SK-N-SH (cell line): ENCODE measurements at regions not wholly inside any gene's neighbourhood (a gene's known extent, or its start where the extent isn't known, plus 50 kb on each side); places are given as distances from the start of the nearest gene placed in this dataset.

Experiments used
- CTCF ChIA-PET: fragments of 300-600, 350-600 bp; formaldehyde crosslinking; extraction: SDS; loops from one replicate; lab custom pipeline; 2021; lab: Yijun Ruan, JAX
- POLR2A ChIA-PET: fragments of 350-600 bp; sonication (Branson Sonifier 250); formaldehyde crosslinking; extraction: SDS; loops from one replicate; lab custom pipeline; 2020; ENCODE audit warnings: antibody characterized with exemption, inconsistent platforms; lab: Yijun Ruan, JAX
- DNase-seq: peaks from one replicate; pipeline ENCODE4 v3.0.0; 2012
- H2AFZ ChIP-seq: fragments of 200-600 bp; sonication (generic); 2 replicates; pipeline ENCODE4 v1.8.1; 2016; ENCODE audit warnings: antibody characterized with exemption, mild to moderate bottlenecking, low read depth
- H3F3A ChIP-seq: fragments of 200-600 bp; sonication (generic); replicated peaks from 2 replicates; pipeline ENCODE3; 2016; ENCODE audit warnings: antibody characterized with exemption, mild to moderate bottlenecking; ENCODE audit not compliant: insufficient read depth
- H3K27ac ChIP-seq, 2 experiments: fragments of 200-500 bp in 1 of 2; fragments of 200-600 bp in 1 of 2; sonication (Bioruptor generic) in 1 of 2; sonication (generic), shearing (Covaris generic) in 1 of 2; 2 replicates each; pipeline versions ENCODE4 v1.5.1 to v1.6.1; 2014 to 2016; ENCODE audit warnings: low read depth in 2 of 2, inconsistent platforms in 1 of 2, low read length in 1 of 2, mild to moderate bottlenecking in 1 of 2, mixed read lengths in 1 of 2
- H3K27me3 ChIP-seq: fragments of 200-600 bp; sonication (generic), shearing (Covaris generic); 2 replicates; pipeline ENCODE4 v1.6.1; 2016; ENCODE audit warnings: mixed run types; ENCODE audit not compliant: insufficient read depth
- H3K36me3 ChIP-seq, 2 experiments: fragments of 200-500 bp in 1 of 2; fragments of 200-600 bp in 1 of 2; sonication (Bioruptor generic) in 1 of 2; sonication (generic) in 1 of 2; replicated peaks in 1 of 2; 2 replicates each; pipeline versions ENCODE3 to v1.5.1; 2014 to 2016; ENCODE audit warnings: low read length in 1 of 2, mild to moderate bottlenecking in 1 of 2; ENCODE audit not compliant: insufficient read depth in 2 of 2, control insufficient read depth in 1 of 2
- H3K4me1 ChIP-seq, 2 experiments: fragments of 200-500 bp in 1 of 2; fragments of 200-600 bp in 1 of 2; sonication (Bioruptor generic) in 1 of 2; sonication (generic), shearing (Covaris generic) in 1 of 2; 2 replicates each; pipeline versions ENCODE4 v1.5.1 to v1.6.1; 2014 to 2016; ENCODE audit warnings: low read depth in 1 of 2, low read length in 1 of 2, mixed run types in 1 of 2; ENCODE audit not compliant: insufficient read depth in 2 of 2, control insufficient read depth in 1 of 2
- H3K4me2 ChIP-seq: fragments of 200-600 bp; sonication (generic), shearing (Covaris generic); 2 replicates; pipeline ENCODE4 v1.6.1; 2017; ENCODE audit warnings: mixed run types
- H3K4me3 ChIP-seq, 2 experiments: fragments of 200-500 bp in 1 of 2; fragments of 200-600 bp in 1 of 2; sonication (Bioruptor generic) in 1 of 2; sonication (generic), shearing (Covaris generic) in 1 of 2; 2 replicates each; pipeline versions ENCODE4 v1.5.1 to v1.8.1; 2014 to 2016; ENCODE audit warnings: low read depth in 2 of 2, inconsistent platforms in 1 of 2, low read length in 1 of 2, mild to moderate bottlenecking in 1 of 2, mixed read lengths in 1 of 2, moderate library complexity in 1 of 2
- H3K79me2 ChIP-seq: fragments of 200-600 bp; sonication (generic); 2 replicates; pipeline ENCODE4 v1.8.1; 2017; ENCODE audit warnings: mild to moderate bottlenecking; ENCODE audit not compliant: insufficient read depth
- H3K9ac ChIP-seq: fragments of 200-600 bp; sonication (generic); 2 replicates; pipeline ENCODE4 v1.6.1; 2017; ENCODE audit warnings: mixed run types
- H3K9me2 ChIP-seq: fragments of 200-600 bp; sonication (generic); 2 replicates; pipeline ENCODE4 v1.6.1; 2017; ENCODE audit warnings: mixed run types
- H3K9me3 ChIP-seq: fragments of 200-600 bp; sonication (generic); 2 replicates; pipeline ENCODE4 v1.6.1; 2017; ENCODE audit warnings: mixed run types, mild to moderate bottlenecking, moderate library complexity
- H4K20me1 ChIP-seq: fragments of 200-600 bp; sonication (generic); 2 replicates; pipeline ENCODE4 v1.6.1; 2017; ENCODE audit warnings: mild to moderate bottlenecking, mixed run types; ENCODE audit not compliant: insufficient read depth
- CHD2 ChIP-seq: fragments of 150-350 bp; IDR thresholded peaks from 2 replicates; pipeline ENCODE4 v1.6.1; 2018; ENCODE audit warnings: low read length; ENCODE audit not compliant: partially characterized antibody
- FOXJ3 ChIP-seq: sonication (generic); formaldehyde crosslinking; IDR thresholded peaks from 2 replicates; pipeline ENCODE4 v1.5.1; 2020; ENCODE audit warnings: mild to moderate bottlenecking, missing genetic modification reagents
- JUND ChIP-seq: IDR thresholded peaks from 2 replicates; pipeline ENCODE4 v1.4.0; 2012
- MEF2A ChIP-seq: IDR thresholded peaks from 2 replicates; pipeline ENCODE4 v1.4.0; 2012; ENCODE audit warnings: low read depth, borderline replicate concordance
- MXI1 ChIP-seq: IDR thresholded peaks from 2 replicates; pipeline ENCODE4 v1.6.1; 2012; ENCODE audit warnings: mild to moderate bottlenecking, low read depth, low read length, improper control_type of control experiment
- NRF1 ChIP-seq: IDR thresholded peaks from 2 replicates; pipeline ENCODE4 v1.6.1; 2012; ENCODE audit warnings: low read depth, mild to moderate bottlenecking, low read length
- POLR2AphosphoS5 ChIP-seq: IDR thresholded peaks from 2 replicates; pipeline ENCODE4 v1.6.1; 2012; ENCODE audit warnings: low read depth, low read length
- RAD21 ChIP-seq: IDR thresholded peaks from 2 replicates; pipeline ENCODE4 v1.6.1; 2012; ENCODE audit warnings: mild to moderate bottlenecking, low read length
- RFX5 ChIP-seq: IDR thresholded peaks from 2 replicates; pipeline ENCODE4 v1.6.1; 2012; ENCODE audit warnings: mild to moderate bottlenecking, improper control_type of control experiment, low read length
- SMC3 ChIP-seq: IDR thresholded peaks from 2 replicates; pipeline ENCODE4 v1.6.1; 2012; ENCODE audit warnings: low read depth, low read length, improper control_type of control experiment
- TCF12 ChIP-seq: IDR thresholded peaks from 2 replicates; pipeline ENCODE4 v1.4.0; 2012
- TEAD4 ChIP-seq: IDR thresholded peaks from 2 replicates; pipeline ENCODE4 v1.4.0; 2012; ENCODE audit warnings: mild to moderate bottlenecking, borderline replicate concordance; ENCODE audit not compliant: insufficient read depth
- WGBS: methylation state at CpG from one replicate; pipeline ENCODE4 v1.1.6; 2017; ENCODE audit warnings: low lambda C conversion rate; 5-methylcytosine and 5-hydroxymethylcytosine counted together
- TF ChIP-seq, protein P1 (sequence below): IDR thresholded peaks from 2 replicates; pipeline ENCODE4 v1.4.0; 2012; ENCODE audit warnings: low read depth, borderline replicate concordance
- TF ChIP-seq, protein P2 (sequence below): IDR thresholded peaks from 2 replicates; pipeline ENCODE4 v1.4.0; 2012; ENCODE audit warnings: low read depth, borderline replicate concordance
- TF ChIP-seq, protein P3 (sequence below): IDR thresholded peaks from 2 replicates; pipeline ENCODE4 v1.6.1; 2012; ENCODE audit warnings: mild to moderate bottlenecking, low read depth, low read length, moderate library complexity

DNA sequence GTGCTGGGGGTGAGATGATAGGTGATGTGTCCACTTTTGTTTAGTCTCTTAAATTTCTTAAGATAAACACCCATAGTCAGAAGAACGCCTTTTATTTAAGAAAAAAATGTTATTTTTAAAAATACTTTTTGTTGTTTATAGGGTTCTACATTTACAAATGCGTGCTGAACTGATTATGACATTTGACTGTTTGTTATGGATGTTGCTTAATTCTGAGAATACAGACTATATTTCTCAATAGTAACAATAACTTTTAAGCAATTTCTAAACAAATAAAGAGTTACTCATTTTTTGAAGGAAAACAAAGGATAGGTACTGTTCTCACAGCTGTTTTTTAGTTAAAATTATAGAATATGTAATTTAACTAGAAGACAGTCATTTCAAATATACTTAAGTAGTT lies 249.9 kb upstream of the GBE1 start (continued):
- TF ChIP-seq MEF2A = no peak
- TF ChIP-seq, protein P1, sequence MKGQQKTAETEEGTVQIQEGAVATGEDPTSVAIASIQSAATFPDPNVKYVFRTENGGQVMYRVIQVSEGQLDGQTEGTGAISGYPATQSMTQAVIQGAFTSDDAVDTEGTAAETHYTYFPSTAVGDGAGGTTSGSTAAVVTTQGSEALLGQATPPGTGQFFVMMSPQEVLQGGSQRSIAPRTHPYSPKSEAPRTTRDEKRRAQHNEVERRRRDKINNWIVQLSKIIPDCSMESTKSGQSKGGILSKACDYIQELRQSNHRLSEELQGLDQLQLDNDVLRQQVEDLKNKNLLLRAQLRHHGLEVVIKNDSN = no peak

DNA sequence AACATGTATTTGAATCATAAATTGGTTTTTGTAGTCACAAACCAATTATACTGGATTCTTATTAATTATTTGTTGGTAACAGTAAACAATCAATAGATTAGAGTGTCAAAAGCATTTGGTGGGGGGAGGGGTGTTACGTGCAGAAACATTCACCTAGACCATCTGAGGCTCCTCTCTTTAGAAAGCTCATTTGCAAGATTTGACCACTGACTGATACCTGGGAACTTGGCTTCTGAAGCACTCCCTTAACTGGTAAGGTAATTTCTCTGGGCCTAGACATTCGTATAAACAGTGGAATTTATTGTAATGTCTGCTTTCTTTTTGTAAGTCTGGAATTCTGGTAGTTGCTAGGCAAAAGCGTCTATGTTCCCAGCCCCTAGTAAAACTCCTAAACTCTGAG lies 243.8 kb upstream of the GBE1 start:
- no peak overlapping the region for H3K4me3 ChIP-seq
- H4K20me1 ChIP-seq = no peaks in the 10 kb centered on the region
- 65% methylated on average over 3 of the region's 3 CpGs for WGBS
- no peaks in the 10 kb centered on the region for H3K36me3 ChIP-seq
- no peaks in the 10 kb centered on the region for H3K9me3 ChIP-seq
- no peaks in the 10 kb centered on the region for H3K9me2 ChIP-seq
- H3K9ac ChIP-seq = no peak overlapping the region
- H3K27me3 ChIP-seq = no peaks in the 10 kb centered on the region
- TF ChIP-seq MXI1 (no peak), SMC3 (no peak), RAD21 (no peak)
- TF ChIP-seq, protein P1 = no peak
- TF ChIP-seq, all 33 proteins: peak for 0
- Histone ChIP-seq H3K4me1 (peaks cover 0 to 8% of the 10 kb centered on the region in 2 experiments; a peak in 2 of 4 replicates), H2AFZ (no peak overlapping the region), H3K27ac (no peak overlapping the region), H3K79me2 (no peaks in the 10 kb centered on the region), H3F3A (no peaks in the 10 kb centered on the region), H3K4me2 (no peak overlapping the region)
- POLR2A ChIA-PET = no interaction called here
- CTCF ChIA-PET = no interaction called here
- DNase-seq = no peak

DNA sequence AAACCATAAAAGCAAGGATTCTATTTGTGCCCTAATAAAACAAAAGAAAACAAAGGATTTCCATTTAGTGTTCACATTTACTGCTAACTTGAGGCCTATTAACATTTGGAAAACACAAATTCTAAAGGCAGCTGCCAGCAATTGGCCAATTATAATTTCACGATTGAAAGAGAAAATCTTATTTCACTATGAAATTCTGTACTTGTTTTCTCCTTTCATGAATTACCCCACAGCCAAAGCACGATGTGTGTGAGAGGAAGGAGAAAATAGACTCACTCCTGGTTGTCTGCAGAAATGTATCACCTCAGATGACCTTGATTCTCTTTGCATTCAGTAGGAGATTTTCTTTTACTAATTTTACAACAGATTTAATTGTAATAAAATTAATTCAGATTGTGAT lies 242.8 kb upstream of the GBE1 start:
- no peak overlapping the region for H3K4me2 ChIP-seq
- TF ChIP-seq TEAD4 (no peak), FOXJ3 (CRISPR knock-in tag) (no peak), RFX5 (no peak), JUND (no peak), POLR2AphosphoS5 (no peak), TCF12 (no peak), NRF1 (no peak), CHD2 (no peak)
- TF ChIP-seq, protein P2, sequence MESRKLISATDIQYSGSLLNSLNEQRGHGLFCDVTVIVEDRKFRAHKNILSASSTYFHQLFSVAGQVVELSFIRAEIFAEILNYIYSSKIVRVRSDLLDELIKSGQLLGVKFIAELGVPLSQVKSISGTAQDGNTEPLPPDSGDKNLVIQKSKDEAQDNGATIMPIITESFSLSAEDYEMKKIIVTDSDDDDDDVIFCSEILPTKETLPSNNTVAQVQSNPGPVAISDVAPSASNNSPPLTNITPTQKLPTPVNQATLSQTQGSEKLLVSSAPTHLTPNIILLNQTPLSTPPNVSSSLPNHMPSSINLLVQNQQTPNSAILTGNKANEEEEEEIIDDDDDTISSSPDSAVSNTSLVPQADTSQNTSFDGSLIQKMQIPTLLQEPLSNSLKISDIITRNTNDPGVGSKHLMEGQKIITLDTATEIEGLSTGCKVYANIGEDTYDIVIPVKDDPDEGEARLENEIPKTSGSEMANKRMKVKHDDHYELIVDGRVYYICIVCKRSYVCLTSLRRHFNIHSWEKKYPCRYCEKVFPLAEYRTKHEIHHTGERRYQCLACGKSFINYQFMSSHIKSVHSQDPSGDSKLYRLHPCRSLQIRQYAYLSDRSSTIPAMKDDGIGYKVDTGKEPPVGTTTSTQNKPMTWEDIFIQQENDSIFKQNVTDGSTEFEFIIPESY = no peak
- TF ChIP-seq, protein P3, sequence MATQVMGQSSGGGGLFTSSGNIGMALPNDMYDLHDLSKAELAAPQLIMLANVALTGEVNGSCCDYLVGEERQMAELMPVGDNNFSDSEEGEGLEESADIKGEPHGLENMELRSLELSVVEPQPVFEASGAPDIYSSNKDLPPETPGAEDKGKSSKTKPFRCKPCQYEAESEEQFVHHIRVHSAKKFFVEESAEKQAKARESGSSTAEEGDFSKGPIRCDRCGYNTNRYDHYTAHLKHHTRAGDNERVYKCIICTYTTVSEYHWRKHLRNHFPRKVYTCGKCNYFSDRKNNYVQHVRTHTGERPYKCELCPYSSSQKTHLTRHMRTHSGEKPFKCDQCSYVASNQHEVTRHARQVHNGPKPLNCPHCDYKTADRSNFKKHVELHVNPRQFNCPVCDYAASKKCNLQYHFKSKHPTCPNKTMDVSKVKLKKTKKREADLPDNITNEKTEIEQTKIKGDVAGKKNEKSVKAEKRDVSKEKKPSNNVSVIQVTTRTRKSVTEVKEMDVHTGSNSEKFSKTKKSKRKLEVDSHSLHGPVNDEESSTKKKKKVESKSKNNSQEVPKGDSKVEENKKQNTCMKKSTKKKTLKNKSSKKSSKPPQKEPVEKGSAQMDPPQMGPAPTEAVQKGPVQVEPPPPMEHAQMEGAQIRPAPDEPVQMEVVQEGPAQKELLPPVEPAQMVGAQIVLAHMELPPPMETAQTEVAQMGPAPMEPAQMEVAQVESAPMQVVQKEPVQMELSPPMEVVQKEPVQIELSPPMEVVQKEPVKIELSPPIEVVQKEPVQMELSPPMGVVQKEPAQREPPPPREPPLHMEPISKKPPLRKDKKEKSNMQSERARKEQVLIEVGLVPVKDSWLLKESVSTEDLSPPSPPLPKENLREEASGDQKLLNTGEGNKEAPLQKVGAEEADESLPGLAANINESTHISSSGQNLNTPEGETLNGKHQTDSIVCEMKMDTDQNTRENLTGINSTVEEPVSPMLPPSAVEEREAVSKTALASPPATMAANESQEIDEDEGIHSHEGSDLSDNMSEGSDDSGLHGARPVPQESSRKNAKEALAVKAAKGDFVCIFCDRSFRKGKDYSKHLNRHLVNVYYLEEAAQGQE = no peak
- no peaks in the 10 kb centered on the region for H3K27me3 ChIP-seq
- POLR2A ChIA-PET = no interaction called here
- H3K27ac ChIP-seq = no peak overlapping the region
- no peak overlapping the region for H3K9ac ChIP-seq
- no peaks in the 10 kb centered on the region for H3K79me2 ChIP-seq
- H3F3A ChIP-seq = no peaks in the 10 kb centered on the region
- DNase-seq = no peak
- no peak overlapping the region for H3K4me3 ChIP-seq
- H3K9me2 ChIP-seq = no peaks in the 10 kb centered on the region
- no peaks in the 10 kb centered on the region for H3K36me3 ChIP-seq
- 59% methylated on average over 2 of the region's 2 CpGs for WGBS
- H4K20me1 ChIP-seq = no peaks in the 10 kb centered on the region
- CTCF ChIA-PET = no interaction called here
- H3K4me1 ChIP-seq = peaks cover 0 to 8% of the 10 kb centered on the region in 2 experiments; a peak in 2 of 4 replicates
- no peaks in the 10 kb centered on the region for H3K9me3 ChIP-seq
- no peak overlapping the region for H2AFZ ChIP-seq
